ENCODE measurements at regions not wholly inside any gene's neighbourhood (a gene's known extent, or its start where the extent isn't known, plus 50 kb on each side); places are given as distances from the start of the nearest gene placed in this dataset.
A peak's percentile ranks its signal among the peaks of the same experiment; 100 is the strongest.

- H3K9me3 Mint-ChIP-seq = no peaks in the 10 kb centered on the region
- no peaks in the 10 kb centered on the region for H3K4me1 Mint-ChIP-seq
- H3K27me3 Mint-ChIP-seq (ENCODE audit: low read depth) = no peaks in the 10 kb centered on the region
- TF ChIP-seq CTCF (IDR thresholded peaks at IDR 0.05; ENCODE audit: unreplicated experiment in 3 of 3) = no peak
- H3K36me3 Mint-ChIP-seq (ENCODE audit: low read depth) = no peaks in the 10 kb centered on the region
- H3K4me3 Mint-ChIP-seq = no peak overlapping the region
- no peak overlapping the region for H3K27ac Mint-ChIP-seq
These were observed 129.5 kb downstream of the ZIC3 start for GRCh38 chrX:137695417-137695816.

GRCh38 chrX:137707348-137707747 is 141.4 kb downstream of the ZIC3 start:
- TF ChIP-seq CTCF (IDR thresholded peaks at IDR 0.05; ENCODE audit: unreplicated experiment in 3 of 3) = no peak
- peaks cover 2% of the 10 kb centered on the region for H3K9me3 Mint-ChIP-seq
- H3K36me3 Mint-ChIP-seq (ENCODE audit: low read depth) = no peaks in the 10 kb centered on the region
- no peaks in the 10 kb centered on the region for H3K4me1 Mint-ChIP-seq
- no peak overlapping the region for H3K27ac Mint-ChIP-seq
- no peak overlapping the region for H3K4me3 Mint-ChIP-seq
- no peaks in the 10 kb centered on the region for H3K27me3 Mint-ChIP-seq (ENCODE audit: low read depth)

GRCh38 chrX:137742846-137743245 is 176.9 kb downstream of the ZIC3 start:
- peaks cover 6% of the 10 kb centered on the region for H3K27me3 Mint-ChIP-seq (ENCODE audit: low read depth)
- H3K4me1 Mint-ChIP-seq = peaks cover 10% of the 10 kb centered on the region
- H3K9me3 Mint-ChIP-seq = peaks cover 11% of the 10 kb centered on the region
- no peaks in the 10 kb centered on the region for H3K36me3 Mint-ChIP-seq (ENCODE audit: low read depth)
- no peak for TF ChIP-seq CTCF (IDR thresholded peaks at IDR 0.05; ENCODE audit: unreplicated experiment in 3 of 3)
- H3K4me3 Mint-ChIP-seq = no peak overlapping the region
- H3K27ac Mint-ChIP-seq = no peak overlapping the region

GRCh38 chrX:137743414-137743813 is 177.5 kb downstream of the ZIC3 start:
- H3K4me3 Mint-ChIP-seq = no peak overlapping the region
- H3K27me3 Mint-ChIP-seq (ENCODE audit: low read depth) = peaks cover 11% of the 10 kb centered on the region
- H3K36me3 Mint-ChIP-seq (ENCODE audit: low read depth) = no peaks in the 10 kb centered on the region
- peaks cover 11% of the 10 kb centered on the region for H3K9me3 Mint-ChIP-seq
- TF ChIP-seq CTCF (IDR thresholded peaks at IDR 0.05; ENCODE audit: unreplicated experiment in 3 of 3) = no peak
- peaks cover 10% of the 10 kb centered on the region for H3K4me1 Mint-ChIP-seq
- H3K27ac Mint-ChIP-seq = no peak overlapping the region

GRCh38 chrX:137746289-137746688 is 180.4 kb downstream of the ZIC3 start:
- H3K4me1 Mint-ChIP-seq = peaks cover 10% of the 10 kb centered on the region
- no peak for TF ChIP-seq CTCF (IDR thresholded peaks at IDR 0.05; ENCODE audit: unreplicated experiment in 3 of 3)
- H3K27ac Mint-ChIP-seq = no peak overlapping the region
- no peaks in the 10 kb centered on the region for H3K36me3 Mint-ChIP-seq (ENCODE audit: low read depth)
- H3K4me3 Mint-ChIP-seq = no peak overlapping the region
- H3K27me3 Mint-ChIP-seq (ENCODE audit: low read depth) = peaks cover 11% of the 10 kb centered on the region
- peaks cover 3% of the 10 kb centered on the region for H3K9me3 Mint-ChIP-seq

- Mint-ChIP-seq H3K9me3 (no peaks in the 10 kb centered on the region), H3K27ac (peak overlapping the region in 2 of 3 experiments; percentile 17 to 49), H3K36me3 (ENCODE audit: low read depth) (no peaks in the 10 kb centered on the region), H3K4me3 (no peak overlapping the region), H3K27me3 (ENCODE audit: low read depth) (peaks cover 11% of the 10 kb centered on the region), H3K4me1 (peaks cover 10% of the 10 kb centered on the region)
- no peak for TF ChIP-seq CTCF (IDR thresholded peaks at IDR 0.05; ENCODE audit: unreplicated experiment in 3 of 3)
These were observed 181.5 kb downstream of the ZIC3 start for GRCh38 chrX:137747244-137748043.

All from nephron (organoid).